ENCODE measurements at regions not wholly inside any gene's neighbourhood (a gene's known extent, or its start where the extent isn't known, plus 50 kb on each side); places are given as distances from the start of the nearest gene placed in this dataset.

DNA sequence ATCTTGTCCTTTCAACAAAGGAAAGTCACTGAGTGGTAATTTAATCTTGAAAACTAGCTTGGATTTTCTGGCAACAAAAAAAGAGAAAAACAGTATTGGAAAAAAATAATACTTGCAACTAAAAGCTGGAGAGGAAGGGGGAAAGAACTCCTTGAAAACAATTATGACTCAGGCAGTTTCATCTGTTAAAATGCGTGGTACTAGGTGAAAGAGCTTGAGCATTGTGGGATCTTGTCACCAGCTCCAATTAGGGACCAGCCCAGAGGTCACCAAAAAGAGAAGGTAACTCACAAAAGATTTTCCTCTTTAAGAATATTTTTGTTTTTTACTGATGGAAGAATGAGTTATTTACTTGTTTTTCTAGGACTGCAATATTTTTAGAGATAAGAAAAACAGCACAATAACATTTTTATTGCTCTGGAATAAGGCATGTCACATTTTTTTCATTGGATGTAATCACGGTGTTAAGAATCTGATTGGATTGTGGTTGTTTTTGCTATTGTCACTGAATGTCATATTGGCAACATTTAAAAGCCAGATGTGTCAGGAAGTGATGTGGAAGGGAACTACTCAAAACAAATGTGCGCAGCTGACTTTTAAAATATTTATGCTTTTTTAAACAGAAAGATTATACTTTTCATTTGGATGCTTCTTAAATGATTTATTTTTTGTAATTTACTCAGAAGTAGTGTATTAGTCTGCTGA is 78.5 kb upstream of the ADAMTS5 start:
- no peaks in the 10 kb centered on the region for H3K36me3 ChIP-seq
- H3K9me3 ChIP-seq = no peaks in the 10 kb centered on the region
- no peak overlapping the region for H3K4me3 ChIP-seq
- TF ChIP-seq, protein P1, sequence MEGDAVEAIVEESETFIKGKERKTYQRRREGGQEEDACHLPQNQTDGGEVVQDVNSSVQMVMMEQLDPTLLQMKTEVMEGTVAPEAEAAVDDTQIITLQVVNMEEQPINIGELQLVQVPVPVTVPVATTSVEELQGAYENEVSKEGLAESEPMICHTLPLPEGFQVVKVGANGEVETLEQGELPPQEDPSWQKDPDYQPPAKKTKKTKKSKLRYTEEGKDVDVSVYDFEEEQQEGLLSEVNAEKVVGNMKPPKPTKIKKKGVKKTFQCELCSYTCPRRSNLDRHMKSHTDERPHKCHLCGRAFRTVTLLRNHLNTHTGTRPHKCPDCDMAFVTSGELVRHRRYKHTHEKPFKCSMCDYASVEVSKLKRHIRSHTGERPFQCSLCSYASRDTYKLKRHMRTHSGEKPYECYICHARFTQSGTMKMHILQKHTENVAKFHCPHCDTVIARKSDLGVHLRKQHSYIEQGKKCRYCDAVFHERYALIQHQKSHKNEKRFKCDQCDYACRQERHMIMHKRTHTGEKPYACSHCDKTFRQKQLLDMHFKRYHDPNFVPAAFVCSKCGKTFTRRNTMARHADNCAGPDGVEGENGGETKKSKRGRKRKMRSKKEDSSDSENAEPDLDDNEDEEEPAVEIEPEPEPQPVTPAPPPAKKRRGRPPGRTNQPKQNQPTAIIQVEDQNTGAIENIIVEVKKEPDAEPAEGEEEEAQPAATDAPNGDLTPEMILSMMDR (IDR thresholded peaks at IDR 0.05) = no peak
- TF ChIP-seq POLR2A (IDR thresholded peaks at IDR 0.05) = no peak
- no peaks in the 10 kb centered on the region for H3K27me3 ChIP-seq
- H3K27ac ChIP-seq = no peak overlapping the region
- no peak for DNase-seq
- no peaks in the 10 kb centered on the region for H3K4me1 ChIP-seq

DNA sequence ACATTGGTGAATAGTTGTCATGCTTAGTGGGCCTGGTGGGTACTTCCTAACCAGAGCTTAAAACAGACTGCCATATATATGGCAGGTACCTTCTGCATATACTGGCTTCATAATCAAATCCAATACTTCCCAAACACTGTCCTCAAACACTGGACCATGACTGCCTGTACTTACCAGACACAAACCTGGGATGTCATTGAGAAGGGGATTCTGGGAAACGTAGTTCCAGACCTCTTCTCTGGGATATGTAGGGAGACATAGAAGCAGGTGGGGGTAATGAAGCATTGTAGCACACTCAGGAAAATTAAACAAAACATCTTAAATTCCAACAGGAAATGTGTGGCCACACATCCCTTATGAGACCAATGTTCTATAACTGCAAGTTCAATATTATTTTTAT is 76.5 kb upstream of the ADAMTS5 start:
- H3K36me3 ChIP-seq = no peaks in the 10 kb centered on the region
- DNase-seq = no peak
- no peak overlapping the region for H3K4me3 ChIP-seq
- no peaks in the 10 kb centered on the region for H3K9me3 ChIP-seq
- H3K27ac ChIP-seq = no peak overlapping the region
- no peak for TF ChIP-seq POLR2A (IDR thresholded peaks at IDR 0.05)
- TF ChIP-seq, protein P1 (IDR thresholded peaks at IDR 0.05) = no peak
- H3K27me3 ChIP-seq = no peaks in the 10 kb centered on the region
- no peaks in the 10 kb centered on the region for H3K4me1 ChIP-seq

DNA sequence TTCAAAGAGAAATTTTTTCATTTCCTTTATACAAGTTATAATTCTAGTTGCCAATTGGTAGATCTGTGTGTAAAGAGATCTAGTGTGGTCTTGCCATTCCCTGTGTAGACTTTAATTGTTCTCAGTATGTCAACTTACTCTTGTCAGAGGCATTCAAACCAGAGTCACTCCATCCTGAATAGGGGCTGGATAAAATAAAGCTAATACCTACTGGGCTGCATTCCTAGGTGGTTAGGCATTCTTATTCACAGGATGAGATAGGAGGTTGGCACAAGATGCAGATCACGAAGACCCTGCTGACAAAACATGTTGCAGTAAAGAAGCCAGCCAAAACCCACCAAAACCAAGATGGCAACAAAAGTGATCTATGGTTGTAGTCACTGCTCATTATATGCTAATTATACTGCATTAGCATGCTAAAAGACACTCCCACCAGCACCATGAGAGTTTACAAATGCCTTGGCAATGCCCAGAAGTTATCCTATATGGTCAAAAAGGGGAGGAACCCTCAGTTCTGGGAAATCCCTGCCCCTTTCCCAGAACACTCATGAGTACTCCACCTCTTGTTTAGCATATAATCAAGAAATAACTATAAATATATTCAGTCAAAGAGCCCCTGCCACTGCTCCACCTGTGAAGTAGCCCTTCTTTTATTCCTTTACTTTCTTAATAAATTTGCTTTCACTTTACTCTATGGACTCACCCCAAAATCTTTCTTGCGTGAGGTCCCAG is 74.0 kb upstream of the ADAMTS5 start:
- DNase-seq = no peak
- Histone ChIP-seq H3K4me3 (no peak overlapping the region), H3K4me1 (no peaks in the 10 kb centered on the region), H3K9me3 (no peaks in the 10 kb centered on the region), H3K27me3 (no peaks in the 10 kb centered on the region), H3K36me3 (no peaks in the 10 kb centered on the region), H3K27ac (no peak overlapping the region)
- no peak for TF ChIP-seq POLR2A (IDR thresholded peaks at IDR 0.05)
- TF ChIP-seq, protein P1 (IDR thresholded peaks at IDR 0.05) = no peak

DNA sequence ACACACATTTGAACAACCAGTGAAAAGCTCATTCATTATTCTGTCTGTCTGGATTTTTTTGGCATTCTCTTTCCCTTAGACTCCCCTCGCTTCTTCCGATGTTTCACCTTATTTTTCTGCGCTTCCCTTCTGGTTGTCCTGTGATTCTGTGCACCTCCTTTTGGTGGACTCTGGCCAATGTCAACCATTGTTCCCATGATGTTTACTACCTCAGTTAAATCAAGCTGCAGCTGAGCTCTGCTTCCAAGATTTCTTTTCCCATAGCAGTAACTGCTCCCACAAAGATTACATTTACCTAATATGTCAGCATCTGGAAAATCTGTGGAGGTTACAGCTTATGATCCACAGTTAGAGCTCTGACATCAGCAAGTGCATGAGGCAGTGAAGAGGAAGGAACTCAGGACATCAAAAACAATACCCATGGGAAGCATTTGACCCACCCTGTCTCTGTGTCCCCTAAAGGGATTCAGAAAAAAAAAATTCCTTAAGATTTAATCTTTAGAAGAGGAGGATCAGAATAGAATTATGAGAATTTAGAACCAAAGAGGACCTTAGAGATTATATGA is 69.9 kb upstream of the ADAMTS5 start:
- no peak for DNase-seq
- H3K27me3 ChIP-seq = no peaks in the 10 kb centered on the region
- H3K36me3 ChIP-seq = no peaks in the 10 kb centered on the region
- no peaks in the 10 kb centered on the region for H3K4me1 ChIP-seq
- TF ChIP-seq POLR2A (IDR thresholded peaks at IDR 0.05) = no peak
- TF ChIP-seq, protein P1 (IDR thresholded peaks at IDR 0.05) = no peak
- H3K4me3 ChIP-seq = no peak overlapping the region
- no peaks in the 10 kb centered on the region for H3K9me3 ChIP-seq
- H3K27ac ChIP-seq = no peak overlapping the region

DNA sequence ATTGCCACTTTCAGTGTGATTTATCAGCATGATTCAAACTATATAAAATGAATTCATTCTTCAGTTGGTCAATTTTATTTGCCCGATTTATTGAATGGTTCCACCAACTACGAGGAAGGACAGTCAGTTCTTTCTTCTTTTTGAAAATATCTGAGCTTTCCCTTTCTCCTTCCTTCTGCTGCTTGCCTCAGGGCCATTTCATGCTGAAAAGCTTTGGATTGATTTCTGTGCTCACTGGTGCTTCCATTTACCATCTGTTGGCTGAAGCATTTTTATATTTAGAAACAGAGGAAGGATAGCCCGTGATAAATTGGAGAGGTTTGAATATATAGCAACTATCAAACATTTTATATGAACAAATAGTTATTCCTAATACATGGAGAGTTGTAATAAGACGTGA is 68.9 kb upstream of the ADAMTS5 start:
- Histone ChIP-seq H3K4me1 (no peaks in the 10 kb centered on the region), H3K4me3 (no peak overlapping the region), H3K9me3 (no peaks in the 10 kb centered on the region), H3K27ac (no peak overlapping the region), H3K27me3 (no peaks in the 10 kb centered on the region), H3K36me3 (no peaks in the 10 kb centered on the region)
- TF ChIP-seq, protein P1 (IDR thresholded peaks at IDR 0.05) = no peak
- no peak for TF ChIP-seq POLR2A (IDR thresholded peaks at IDR 0.05)
- no peak for DNase-seq
